Testis (tissue), 2 donors: ENCODE measurements at regions not wholly inside any gene's neighbourhood (a gene's known extent, or its start where the extent isn't known, plus 50 kb on each side); places are given as distances from the start of the nearest gene placed in this dataset.

ENCODE experiments used
- POLR2A ChIP-seq: fragments of 450-650 bp; IDR thresholded peaks from one replicate; pipeline ENCODE4 v1.6.1; 2017; ENCODE audit warnings: antibody characterized with exemption, mild to moderate bottlenecking, moderate library complexity
- TF ChIP-seq, protein P1 (sequence below), 3 experiments: fragments of 450-650 bp in 2 of 3; fragments of 200-600 bp in 1 of 3; sonication (generic) in 1 of 3; IDR thresholded peaks; one replicate each; pipeline ENCODE4 v1.5.1; 2016 to 2019; ENCODE audit warnings: antibody characterized with exemption in 3 of 3, mild to moderate bottlenecking in 2 of 3, moderate library complexity in 1 of 3

DNA sequence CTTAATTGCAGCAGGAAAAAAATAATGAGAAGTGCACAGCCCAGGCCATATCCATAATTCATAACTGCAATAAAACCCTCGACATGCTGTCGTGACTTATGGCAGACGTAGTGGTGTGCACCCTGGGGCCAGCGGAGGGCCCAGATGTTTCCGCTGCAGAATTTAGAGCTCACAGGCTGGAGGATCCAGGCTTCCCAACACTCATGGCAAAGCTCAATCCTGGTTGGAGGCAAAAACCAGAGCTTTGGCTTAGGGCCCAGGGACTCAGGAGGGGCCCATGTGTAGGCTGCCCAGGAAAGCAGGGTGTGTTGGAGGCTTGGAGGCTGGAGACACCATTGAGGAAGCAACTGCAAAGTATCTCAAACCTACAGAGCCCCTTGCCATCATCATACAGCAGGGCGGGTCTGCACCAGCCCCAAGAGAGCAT is 68.7 kb downstream of the SERPINA3 start:
- TF ChIP-seq, protein P1, sequence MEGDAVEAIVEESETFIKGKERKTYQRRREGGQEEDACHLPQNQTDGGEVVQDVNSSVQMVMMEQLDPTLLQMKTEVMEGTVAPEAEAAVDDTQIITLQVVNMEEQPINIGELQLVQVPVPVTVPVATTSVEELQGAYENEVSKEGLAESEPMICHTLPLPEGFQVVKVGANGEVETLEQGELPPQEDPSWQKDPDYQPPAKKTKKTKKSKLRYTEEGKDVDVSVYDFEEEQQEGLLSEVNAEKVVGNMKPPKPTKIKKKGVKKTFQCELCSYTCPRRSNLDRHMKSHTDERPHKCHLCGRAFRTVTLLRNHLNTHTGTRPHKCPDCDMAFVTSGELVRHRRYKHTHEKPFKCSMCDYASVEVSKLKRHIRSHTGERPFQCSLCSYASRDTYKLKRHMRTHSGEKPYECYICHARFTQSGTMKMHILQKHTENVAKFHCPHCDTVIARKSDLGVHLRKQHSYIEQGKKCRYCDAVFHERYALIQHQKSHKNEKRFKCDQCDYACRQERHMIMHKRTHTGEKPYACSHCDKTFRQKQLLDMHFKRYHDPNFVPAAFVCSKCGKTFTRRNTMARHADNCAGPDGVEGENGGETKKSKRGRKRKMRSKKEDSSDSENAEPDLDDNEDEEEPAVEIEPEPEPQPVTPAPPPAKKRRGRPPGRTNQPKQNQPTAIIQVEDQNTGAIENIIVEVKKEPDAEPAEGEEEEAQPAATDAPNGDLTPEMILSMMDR (IDR thresholded peaks at IDR 0.05), result no peak
- TF ChIP-seq POLR2A, result no peak
